ENCODE measurements at regions not wholly inside any gene's neighbourhood (a gene's known extent, or its start where the extent isn't known, plus 50 kb on each side); places are given as distances from the start of the nearest gene placed in this dataset.

DNA sequence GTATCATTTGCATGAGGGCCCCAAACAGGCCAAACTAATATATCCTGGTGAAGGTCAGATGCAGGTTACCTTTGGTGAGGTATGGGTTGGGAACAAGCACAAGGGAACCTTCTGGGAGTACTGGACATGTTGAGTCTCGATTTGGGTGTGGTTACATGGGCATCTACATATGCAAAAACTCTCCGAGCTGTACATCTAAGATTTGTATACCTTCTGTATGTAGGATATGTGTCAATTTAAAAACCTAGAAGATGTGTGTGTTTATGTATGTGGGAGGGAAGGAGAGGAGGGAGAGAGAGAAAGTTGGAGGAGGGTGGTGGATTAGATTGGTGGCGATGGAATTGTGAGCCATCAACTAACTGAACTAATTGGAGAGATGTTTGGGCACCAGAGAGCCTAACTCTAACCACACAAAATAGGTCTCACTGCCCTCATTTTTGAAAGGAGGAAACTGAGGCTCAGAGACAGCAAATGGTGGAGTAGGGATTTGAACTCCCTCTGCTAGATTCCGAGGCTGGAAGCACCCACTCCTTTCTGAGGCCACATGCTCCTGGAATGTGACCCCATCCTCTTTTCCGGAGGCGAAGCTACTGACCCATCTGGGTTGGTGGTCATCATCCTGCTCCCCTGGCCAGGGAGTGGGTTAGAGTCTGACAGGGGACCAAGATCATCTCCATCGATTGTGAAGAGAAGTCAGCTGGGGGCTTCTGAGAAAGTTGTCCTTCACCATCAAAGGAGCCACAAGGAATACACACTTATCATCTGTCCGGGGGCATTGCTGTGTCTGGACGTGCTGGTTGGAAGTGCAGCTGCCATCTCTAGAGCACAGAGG lies 107.3 kb upstream of the MYCN start:
- TF ChIP-seq, protein P1, sequence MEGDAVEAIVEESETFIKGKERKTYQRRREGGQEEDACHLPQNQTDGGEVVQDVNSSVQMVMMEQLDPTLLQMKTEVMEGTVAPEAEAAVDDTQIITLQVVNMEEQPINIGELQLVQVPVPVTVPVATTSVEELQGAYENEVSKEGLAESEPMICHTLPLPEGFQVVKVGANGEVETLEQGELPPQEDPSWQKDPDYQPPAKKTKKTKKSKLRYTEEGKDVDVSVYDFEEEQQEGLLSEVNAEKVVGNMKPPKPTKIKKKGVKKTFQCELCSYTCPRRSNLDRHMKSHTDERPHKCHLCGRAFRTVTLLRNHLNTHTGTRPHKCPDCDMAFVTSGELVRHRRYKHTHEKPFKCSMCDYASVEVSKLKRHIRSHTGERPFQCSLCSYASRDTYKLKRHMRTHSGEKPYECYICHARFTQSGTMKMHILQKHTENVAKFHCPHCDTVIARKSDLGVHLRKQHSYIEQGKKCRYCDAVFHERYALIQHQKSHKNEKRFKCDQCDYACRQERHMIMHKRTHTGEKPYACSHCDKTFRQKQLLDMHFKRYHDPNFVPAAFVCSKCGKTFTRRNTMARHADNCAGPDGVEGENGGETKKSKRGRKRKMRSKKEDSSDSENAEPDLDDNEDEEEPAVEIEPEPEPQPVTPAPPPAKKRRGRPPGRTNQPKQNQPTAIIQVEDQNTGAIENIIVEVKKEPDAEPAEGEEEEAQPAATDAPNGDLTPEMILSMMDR (IDR thresholded peaks at IDR 0.05; ENCODE audit: low read depth, low read length, missing control alignments), result no peak
- no peak overlapping the region for H3K4me3 ChIP-seq (replicated peaks; ENCODE audit: low read depth, low read length)
- DNase-seq (ENCODE audit: extremely low read depth, low read depth), result no peak

DNA sequence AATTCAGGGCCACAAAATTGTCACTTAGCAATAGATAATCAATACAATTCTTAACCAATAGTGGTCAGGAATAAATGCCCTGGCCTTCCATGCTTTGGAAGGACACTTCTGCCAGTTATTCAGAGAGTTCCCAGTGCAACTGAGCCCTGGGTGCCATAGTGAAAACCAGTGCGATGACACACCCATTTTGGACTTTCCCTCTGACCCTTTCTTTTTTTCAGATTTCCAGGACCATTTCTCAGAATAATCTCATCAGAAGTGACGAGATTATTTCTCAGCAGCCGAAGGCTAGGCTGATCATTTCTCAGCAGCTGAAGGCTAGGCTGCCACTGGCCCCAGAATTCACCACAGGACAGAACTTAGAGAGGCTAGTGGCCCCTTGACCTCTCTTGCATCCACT lies 106.6 kb upstream of the MYCN start:
- no peak for DNase-seq (ENCODE audit: extremely low read depth, low read depth)
- H3K4me3 ChIP-seq (replicated peaks; ENCODE audit: low read depth, low read length), result no peak overlapping the region
- TF ChIP-seq, protein P1 (IDR thresholded peaks at IDR 0.05; ENCODE audit: low read depth, low read length, missing control alignments), result no peak

DNA sequence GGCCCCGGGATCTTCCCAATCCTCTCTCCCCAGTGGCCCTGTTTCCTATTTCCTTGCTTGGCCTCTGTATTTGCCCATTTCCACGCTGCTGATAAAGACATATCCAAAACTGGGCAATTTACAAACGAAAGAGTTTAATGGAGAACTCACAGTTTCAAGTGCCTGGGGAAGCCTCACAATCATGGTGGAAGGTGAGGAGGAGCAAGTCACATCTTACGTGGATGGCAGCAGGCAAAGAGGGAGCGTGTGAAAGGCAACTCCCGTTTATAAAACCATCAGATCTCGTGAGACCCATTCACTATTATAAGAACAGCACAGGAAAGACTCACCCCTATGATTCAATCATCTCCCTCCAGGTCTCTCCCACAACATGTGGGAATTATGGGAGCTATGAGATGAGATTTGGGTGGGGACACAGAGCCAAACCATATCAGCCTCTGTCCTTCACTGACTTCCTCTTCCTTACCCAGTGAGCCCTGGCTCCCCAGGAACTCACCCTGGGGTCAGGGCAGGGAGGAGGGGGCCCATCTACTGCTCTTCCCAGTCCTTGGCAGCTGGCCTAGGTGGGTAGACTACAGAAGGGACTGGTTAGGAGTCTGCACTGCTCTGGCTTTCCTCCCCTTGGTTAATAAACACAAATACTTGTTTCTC lies 105.8 kb upstream of the MYCN start:
- no peak for DNase-seq (ENCODE audit: extremely low read depth, low read depth)
- no peak overlapping the region for H3K4me3 ChIP-seq (replicated peaks; ENCODE audit: low read depth, low read length)
- TF ChIP-seq, protein P1 (IDR thresholded peaks at IDR 0.05; ENCODE audit: low read depth, low read length, missing control alignments), result no peak

DNA sequence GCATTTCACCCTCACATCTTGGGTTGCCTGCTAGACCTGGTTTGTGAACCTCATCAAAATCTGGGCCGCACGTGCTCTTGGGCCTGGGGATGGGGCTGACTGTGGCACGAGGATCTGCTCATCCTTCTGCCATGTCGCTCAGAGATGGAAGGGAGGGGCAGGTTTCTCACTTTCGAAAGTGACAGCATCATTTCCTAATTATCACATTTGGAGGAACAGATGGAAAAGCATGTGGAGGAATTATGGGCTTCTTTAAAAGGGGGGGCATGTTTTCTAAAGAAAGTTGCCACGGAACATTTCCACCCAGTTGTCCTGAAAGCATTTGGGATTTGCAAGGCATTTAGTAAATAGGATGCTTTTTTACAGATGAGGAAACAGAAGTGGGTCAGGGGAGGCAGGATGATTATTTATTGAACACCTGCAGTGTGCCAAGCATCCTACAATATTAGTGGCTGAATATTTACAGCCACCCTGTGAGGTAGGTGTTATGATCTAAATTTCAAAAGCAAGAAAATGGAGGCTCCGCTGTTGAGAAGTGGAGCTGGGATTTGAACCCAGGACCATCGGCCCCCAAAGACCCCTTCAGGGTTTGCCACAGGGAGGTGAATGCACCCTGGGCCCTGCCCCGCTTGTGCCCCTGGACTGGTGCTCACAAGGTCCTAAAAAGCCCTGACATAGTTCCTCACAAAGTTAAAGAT lies 104.2 kb upstream of the MYCN start:
- TF ChIP-seq, protein P1 (IDR thresholded peaks at IDR 0.05; ENCODE audit: low read depth, low read length, missing control alignments), result no peak
- H3K4me3 ChIP-seq (replicated peaks; ENCODE audit: low read depth, low read length), result no peak overlapping the region
- DNase-seq (ENCODE audit: extremely low read depth, low read depth), result no peak

DNA sequence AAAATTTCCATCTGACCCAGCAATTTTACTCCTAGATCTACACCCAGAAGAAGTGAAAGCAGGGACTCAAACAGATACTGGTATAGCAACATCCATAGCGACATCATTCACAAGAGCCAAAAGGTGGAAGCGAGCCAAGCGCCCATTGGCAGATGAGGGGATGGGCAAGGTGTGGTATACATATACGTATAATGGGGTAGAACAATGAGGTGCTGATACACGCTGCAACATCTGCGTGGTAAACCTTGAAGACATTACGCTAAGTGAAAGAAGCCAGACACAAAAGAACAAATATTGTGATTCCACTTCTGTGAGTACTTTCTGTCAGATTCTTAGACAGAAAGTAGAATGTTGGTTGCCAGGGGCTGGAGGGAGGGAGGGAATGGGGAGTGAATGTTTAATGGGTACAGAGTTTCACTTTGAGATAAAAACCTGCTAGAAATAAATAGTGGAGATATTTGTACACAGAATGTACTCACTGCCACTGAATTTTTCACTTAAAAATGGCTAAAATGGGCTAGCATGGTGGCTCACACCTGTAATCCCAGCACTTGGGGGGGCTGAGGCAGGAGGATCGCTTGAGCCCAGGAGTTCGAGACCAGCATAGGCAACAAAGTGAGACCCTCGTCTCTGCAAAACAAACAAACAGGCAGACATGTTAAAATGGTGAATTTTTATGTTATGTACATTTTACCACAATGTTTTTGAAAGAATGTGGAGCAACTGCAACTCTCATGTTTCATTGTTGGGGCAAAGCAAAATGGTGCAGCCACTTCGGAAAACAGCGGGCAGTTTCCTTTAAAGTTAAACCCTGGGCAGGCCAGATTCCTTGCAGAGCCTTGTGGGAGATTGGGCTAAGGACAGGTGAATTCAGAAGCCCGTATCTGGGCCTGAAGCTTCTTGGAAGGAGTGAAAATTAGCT lies 103.4 kb upstream of the MYCN start:
- TF ChIP-seq, protein P1 (IDR thresholded peaks at IDR 0.05; ENCODE audit: low read depth, low read length, missing control alignments), result no peak
- DNase-seq (ENCODE audit: extremely low read depth, low read depth), result no peak
- H3K4me3 ChIP-seq (replicated peaks; ENCODE audit: low read depth, low read length), result no peak overlapping the region

DNA sequence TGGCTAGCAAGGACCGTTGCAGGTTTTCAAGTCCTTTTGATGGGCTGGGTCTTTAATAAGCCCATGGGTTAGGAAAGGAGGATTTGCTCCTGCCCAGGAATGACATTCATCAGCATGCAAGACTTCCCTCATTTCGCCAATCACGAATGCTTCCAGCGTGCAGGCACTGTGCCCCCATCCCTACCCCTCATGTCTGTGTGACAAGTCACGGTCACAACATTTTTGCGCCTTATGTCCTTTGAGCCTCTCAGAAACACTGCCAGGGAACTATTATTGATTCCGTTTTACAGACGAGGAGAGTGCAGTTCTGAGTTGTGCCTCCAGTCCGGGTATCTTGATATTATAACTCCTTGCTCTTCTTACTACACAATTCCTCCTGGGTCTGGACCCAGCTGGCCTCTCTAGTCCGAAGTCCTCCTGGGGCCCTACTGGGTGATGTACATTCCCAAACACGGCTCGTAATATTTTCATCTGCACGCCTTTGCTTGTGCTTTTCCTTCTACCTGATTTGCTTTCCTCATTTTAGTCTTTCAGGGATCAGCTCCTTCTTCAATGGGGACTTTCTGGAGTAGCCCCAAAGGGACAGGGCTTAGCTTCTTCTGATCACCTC lies 101.8 kb upstream of the MYCN start:
- DNase-seq (ENCODE audit: extremely low read depth, low read depth), result no peak
- TF ChIP-seq, protein P1 (IDR thresholded peaks at IDR 0.05; ENCODE audit: low read depth, low read length, missing control alignments), result no peak
- H3K4me3 ChIP-seq (replicated peaks; ENCODE audit: low read depth, low read length), result no peak overlapping the region

Data from HFF-Myc (cell line).